OCI-LY1 (cell line): ENCODE measurements at regions not wholly inside any gene's neighbourhood (a gene's known extent, or its start where the extent isn't known, plus 50 kb on each side); places are given as distances from the start of the nearest gene placed in this dataset.

Experiments used
- H2AFZ ChIP-seq: fragments of 200-600 bp; sonication (generic), shearing (Covaris generic); 2 replicates; pipeline ENCODE4 v1.6.0; 2014; ENCODE audit warnings: antibody characterized with exemption, mild to moderate bottlenecking, low read length
- H3F3A ChIP-seq: fragments of 200-600 bp; sonication (generic), shearing (Covaris generic); 2 replicates; pipeline ENCODE4 v1.6.0; 2014; ENCODE audit warnings: mild to moderate bottlenecking, antibody characterized with exemption, low read length, moderate library complexity; ENCODE audit not compliant: insufficient read depth
- H3K27ac ChIP-seq: fragments of 200-600 bp; sonication (generic); 2 replicates; pipeline ENCODE4 v1.5.1; 2014; ENCODE audit warnings: low read length, mixed run types, mild to moderate bottlenecking, low read depth; ENCODE audit not compliant: poor library complexity, severe bottlenecking
- H3K27me3 ChIP-seq: fragments of 200-600 bp; sonication (generic); 2 replicates; pipeline ENCODE4 v1.6.0; 2014; ENCODE audit warnings: antibody characterized with exemption, mild to moderate bottlenecking, low read length, moderate library complexity; ENCODE audit not compliant: insufficient read depth
- H3K36me3 ChIP-seq: fragments of 200-600 bp; sonication (generic); 2 replicates; pipeline ENCODE4 v1.6.1; 2014; ENCODE audit warnings: mild to moderate bottlenecking, antibody characterized with exemption, low read length, moderate library complexity, mixed read lengths; ENCODE audit not compliant: insufficient read depth
- H3K4me1 ChIP-seq: fragments of 200-600 bp; sonication (generic); 2 replicates; pipeline ENCODE4 v1.5.1; 2014; ENCODE audit warnings: mild to moderate bottlenecking, low read length, moderate library complexity; ENCODE audit not compliant: insufficient read depth, severe bottlenecking
- H3K4me2 ChIP-seq: fragments of 200-600 bp; sonication (generic), shearing (Covaris generic); 2 replicates; pipeline ENCODE4 v1.6.1; 2014; ENCODE audit warnings: low read length
- H3K4me3 ChIP-seq: fragments of 200-600 bp; sonication (generic); 2 replicates; pipeline ENCODE4 v1.5.1; 2014; ENCODE audit warnings: low read length, low read depth, mild to moderate bottlenecking, mixed read lengths; ENCODE audit not compliant: poor library complexity, severe bottlenecking
- H3K79me2 ChIP-seq: fragments of 200-600 bp; shearing (Covaris generic); 2 replicates; pipeline ENCODE4 v1.6.1; 2016; ENCODE audit warnings: mixed run types, low read length, mixed read lengths; ENCODE audit not compliant: insufficient read depth
- H3K9ac ChIP-seq: fragments of 200-600 bp; sonication (generic), shearing (Covaris generic); 2 replicates; pipeline ENCODE4 v1.6.1; 2014; ENCODE audit warnings: mild to moderate bottlenecking, low read length, mixed read lengths
- H3K9me2 ChIP-seq: fragments of 200-600 bp; sonication (generic), shearing (Covaris generic); 2 replicates; pipeline ENCODE4 v1.6.1; 2014; ENCODE audit warnings: low read depth, mild to moderate bottlenecking, low read length, mixed read lengths
- H3K9me3 ChIP-seq: fragments of 200-600 bp; shearing (Covaris generic); 2 replicates; pipeline ENCODE4 v1.6.1; 2014; ENCODE audit warnings: low read length, mixed read lengths
- H4K20me1 ChIP-seq: fragments of 200-600 bp; sonication (generic), shearing (Covaris generic); 2 replicates; pipeline ENCODE4 v1.6.0; 2016; ENCODE audit warnings: mild to moderate bottlenecking, low read length; ENCODE audit not compliant: insufficient read depth
- CTCF ChIP-seq: fragments of 200-600 bp; sonication (generic), shearing (Covaris generic); IDR thresholded peaks from 2 replicates; pipeline ENCODE4 v1.5.1; 2017; ENCODE audit warnings: mild to moderate bottlenecking, antibody characterized with exemption, low read length, moderate library complexity, mixed read lengths
- EZH2 ChIP-seq: fragments of 200-600 bp; sonication (generic), shearing (Covaris generic); IDR thresholded peaks from 2 replicates; pipeline ENCODE4 v1.8.0; 2017; ENCODE audit warnings: borderline replicate concordance, mixed run types, mild to moderate bottlenecking, antibody characterized with exemption, low read length, moderate library complexity, mixed read lengths

GRCh38 chr10:44237364-44238049, 147.4 kb downstream of the CXCL12 start:
- Histone ChIP-seq H3K4me3 (no peak overlapping the region), H3K4me1 (no peaks in the 10 kb centered on the region), H3K79me2 (no peaks in the 10 kb centered on the region), H4K20me1 (no peaks in the 10 kb centered on the region), H3K9me2 (no peaks in the 10 kb centered on the region), H3F3A (no peaks in the 10 kb centered on the region), H2AFZ (no peak overlapping the region), H3K9ac (no peak overlapping the region), H3K27me3 (no peaks in the 10 kb centered on the region), H3K36me3 (no peaks in the 10 kb centered on the region), H3K4me2 (no peak overlapping the region), H3K9me3 (no peaks in the 10 kb centered on the region), H3K27ac (no peak overlapping the region)
- no peak for TF ChIP-seq CTCF
- TF ChIP-seq EZH2 = no peak

- H3K79me2 ChIP-seq = no peaks in the 10 kb centered on the region
- no peak for TF ChIP-seq CTCF
- no peak for TF ChIP-seq EZH2
- H3K4me1 ChIP-seq = no peaks in the 10 kb centered on the region
- no peaks in the 10 kb centered on the region for H3K9me2 ChIP-seq
- no peaks in the 10 kb centered on the region for H3K9me3 ChIP-seq
- no peaks in the 10 kb centered on the region for H4K20me1 ChIP-seq
- H3K27me3 ChIP-seq = no peaks in the 10 kb centered on the region
- no peak overlapping the region for H3K27ac ChIP-seq
- H3F3A ChIP-seq = no peaks in the 10 kb centered on the region
- H2AFZ ChIP-seq = no peak overlapping the region
- H3K36me3 ChIP-seq = no peaks in the 10 kb centered on the region
- H3K4me2 ChIP-seq = no peak overlapping the region
- H3K4me3 ChIP-seq = no peak overlapping the region
- no peak overlapping the region for H3K9ac ChIP-seq
Observed at GRCh38 chr10:44235363-44235762, 149.5 kb downstream of the CXCL12 start.

GRCh38 chr10:44234483-44234875, 150.4 kb downstream of the CXCL12 start:
- Histone ChIP-seq H3K79me2 (no peaks in the 10 kb centered on the region), H3K9me2 (no peaks in the 10 kb centered on the region), H3K9ac (no peak overlapping the region), H4K20me1 (no peaks in the 10 kb centered on the region), H2AFZ (no peak overlapping the region), H3K4me3 (no peak overlapping the region), H3K4me1 (no peaks in the 10 kb centered on the region), H3K27me3 (no peaks in the 10 kb centered on the region), H3K4me2 (no peak overlapping the region), H3K36me3 (no peaks in the 10 kb centered on the region), H3K27ac (no peak overlapping the region), H3F3A (no peaks in the 10 kb centered on the region), H3K9me3 (no peaks in the 10 kb centered on the region)
- no peak for TF ChIP-seq EZH2
- no peak for TF ChIP-seq CTCF
